GM12865 (cell line): ENCODE measurements at regions not wholly inside any gene's neighbourhood (a gene's known extent, or its start where the extent isn't known, plus 50 kb on each side); places are given as distances from the start of the nearest gene placed in this dataset.
"Not testable (repeated sequence)": the region's sequence is repeated elsewhere in the genome, so short reads cannot be mapped to it uniquely, and the experiment has no call there.

Experiments used
- DNase-seq: peaks from one replicate; pipeline ENCODE4 v3.0.0; 2010; ENCODE audit warnings: low read depth
- H3K4me3 ChIP-seq: 2 replicates; pipeline ENCODE4 v1.5.1; 2011; ENCODE audit warnings: mild to moderate bottlenecking, low read depth, low read length, control low read depth
- TF ChIP-seq, protein P1 (sequence below): IDR thresholded peaks from 2 replicates; pipeline ENCODE4 v1.5.1; 2011; ENCODE audit warnings: low read length, control low read depth, low read depth, inconsistent platforms; ENCODE audit not compliant: insufficient read depth; ENCODE audit errors: missing control alignments

- TF ChIP-seq, protein P1, sequence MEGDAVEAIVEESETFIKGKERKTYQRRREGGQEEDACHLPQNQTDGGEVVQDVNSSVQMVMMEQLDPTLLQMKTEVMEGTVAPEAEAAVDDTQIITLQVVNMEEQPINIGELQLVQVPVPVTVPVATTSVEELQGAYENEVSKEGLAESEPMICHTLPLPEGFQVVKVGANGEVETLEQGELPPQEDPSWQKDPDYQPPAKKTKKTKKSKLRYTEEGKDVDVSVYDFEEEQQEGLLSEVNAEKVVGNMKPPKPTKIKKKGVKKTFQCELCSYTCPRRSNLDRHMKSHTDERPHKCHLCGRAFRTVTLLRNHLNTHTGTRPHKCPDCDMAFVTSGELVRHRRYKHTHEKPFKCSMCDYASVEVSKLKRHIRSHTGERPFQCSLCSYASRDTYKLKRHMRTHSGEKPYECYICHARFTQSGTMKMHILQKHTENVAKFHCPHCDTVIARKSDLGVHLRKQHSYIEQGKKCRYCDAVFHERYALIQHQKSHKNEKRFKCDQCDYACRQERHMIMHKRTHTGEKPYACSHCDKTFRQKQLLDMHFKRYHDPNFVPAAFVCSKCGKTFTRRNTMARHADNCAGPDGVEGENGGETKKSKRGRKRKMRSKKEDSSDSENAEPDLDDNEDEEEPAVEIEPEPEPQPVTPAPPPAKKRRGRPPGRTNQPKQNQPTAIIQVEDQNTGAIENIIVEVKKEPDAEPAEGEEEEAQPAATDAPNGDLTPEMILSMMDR: no peak
- DNase-seq: no peak
- H3K4me3 ChIP-seq: no peak overlapping the region
These were observed 443.3 kb downstream of the BUD13 start for GRCh38 chr11:116329354-116330090.

DNA sequence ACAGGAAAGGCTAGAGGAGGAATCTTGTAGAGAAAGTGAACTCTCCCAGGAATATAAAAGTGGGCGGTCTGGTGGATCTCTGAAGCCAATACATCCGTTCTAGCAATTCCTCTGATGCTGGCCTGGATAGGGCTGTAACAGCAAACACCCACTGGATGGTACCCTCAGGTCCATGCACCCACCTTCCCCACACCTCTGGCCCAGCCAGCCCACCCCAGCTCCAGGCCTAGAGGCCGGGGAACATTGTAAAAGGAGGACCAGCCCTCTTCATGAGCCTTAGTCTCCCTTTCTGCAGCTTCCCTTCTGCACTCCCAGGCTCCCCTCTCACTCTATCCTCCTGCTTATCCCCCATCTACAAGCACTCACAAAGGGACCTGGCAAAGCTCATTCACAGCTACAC, 443.9 kb downstream of the BUD13 start:
- no peak overlapping the region for H3K4me3 ChIP-seq
- DNase-seq: no peak
- TF ChIP-seq, protein P1: no peak

DNA sequence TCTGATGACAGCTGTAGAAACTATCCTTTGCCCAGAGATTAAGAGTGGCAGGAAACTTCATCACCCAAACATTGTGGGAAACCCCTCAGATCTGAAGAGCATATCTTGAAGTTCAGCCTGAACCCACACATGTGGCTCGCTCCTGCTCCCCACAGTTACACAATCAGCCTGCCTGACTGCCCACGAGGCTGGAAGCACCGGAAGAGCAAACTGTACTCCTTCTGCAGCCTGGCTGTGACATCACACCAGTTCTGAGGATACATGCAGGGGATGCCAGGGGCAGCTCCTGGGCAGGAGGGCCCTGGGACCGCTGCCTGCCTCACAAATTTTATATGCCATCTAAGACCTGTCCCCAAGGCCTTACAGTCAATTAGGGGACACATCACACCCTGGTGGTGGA, 444.4 kb downstream of the BUD13 start:
- no peak overlapping the region for H3K4me3 ChIP-seq
- DNase-seq: no peak
- TF ChIP-seq, protein P1: no peak

- TF ChIP-seq, protein P1: no peak
- DNase-seq: no peak
- H3K4me3 ChIP-seq: no peak overlapping the region
These were observed 446.6 kb downstream of the BUD13 start for GRCh38 chr11:116326146-116326545.

DNA sequence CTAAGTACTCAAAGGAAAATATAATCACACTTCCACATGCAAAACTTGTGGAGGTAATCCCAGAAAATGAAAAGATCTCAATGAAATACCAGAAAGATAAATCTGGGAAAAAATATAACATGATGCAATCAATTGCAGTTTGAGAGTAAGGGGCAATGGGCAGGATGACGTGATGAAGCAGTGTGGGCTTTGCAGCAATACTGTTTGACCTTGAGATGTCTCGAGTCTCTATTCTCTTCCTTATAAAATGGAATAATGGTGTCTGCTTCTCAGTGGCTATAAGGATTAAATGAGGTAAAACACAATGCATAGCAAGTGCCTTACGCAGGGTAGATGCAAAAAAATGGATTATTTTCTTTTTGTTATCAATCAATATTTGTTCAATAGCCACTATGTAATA, 447.5 kb downstream of the BUD13 start:
- no peak for DNase-seq
- TF ChIP-seq, protein P1: no peak

DNA sequence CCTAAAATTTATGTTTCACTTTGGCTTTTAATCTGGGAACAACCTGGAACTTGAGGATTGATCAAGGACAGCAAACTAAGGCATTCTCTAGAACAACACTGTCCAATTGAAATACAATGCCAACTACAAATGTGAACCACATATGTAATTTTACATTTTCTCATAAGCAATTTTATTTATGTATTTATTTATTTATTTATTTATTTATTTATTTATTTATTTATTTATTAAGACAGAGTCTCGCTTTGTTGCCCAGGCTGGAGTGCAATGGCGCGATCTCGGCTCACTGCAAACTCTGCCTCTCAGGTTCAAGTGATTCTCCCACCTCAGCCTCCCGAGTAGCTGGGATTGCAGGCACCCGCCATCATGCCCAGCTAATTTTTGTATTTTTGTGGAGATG, 448.7 kb downstream of the BUD13 start:
- not testable (repeated sequence) for DNase-seq, H3K4me3 ChIP-seq

More for the DNA sequence above, 447.5 kb downstream of the BUD13 start:
- no peak overlapping the region for H3K4me3 ChIP-seq

GRCh38 chr11:116317212-116317611, 455.6 kb downstream of the BUD13 start:
- no peak for DNase-seq
- no peak overlapping the region for H3K4me3 ChIP-seq
- TF ChIP-seq, protein P1: no peak

GRCh38 chr11:116314006-116314405, 458.8 kb downstream of the BUD13 start:
- H3K4me3 ChIP-seq: no peak overlapping the region
- TF ChIP-seq, protein P1: no peak
- no peak for DNase-seq
